DMS53 (cell line): ENCODE measurements at regions not wholly inside any gene's neighbourhood (a gene's known extent, or its start where the extent isn't known, plus 50 kb on each side); places are given as distances from the start of the nearest gene placed in this dataset.

ENCODE experiments used
- DNase-seq: peaks from one replicate; lab custom pipeline; 2025; lab: John Stamatoyannopoulos, UW

DNA sequence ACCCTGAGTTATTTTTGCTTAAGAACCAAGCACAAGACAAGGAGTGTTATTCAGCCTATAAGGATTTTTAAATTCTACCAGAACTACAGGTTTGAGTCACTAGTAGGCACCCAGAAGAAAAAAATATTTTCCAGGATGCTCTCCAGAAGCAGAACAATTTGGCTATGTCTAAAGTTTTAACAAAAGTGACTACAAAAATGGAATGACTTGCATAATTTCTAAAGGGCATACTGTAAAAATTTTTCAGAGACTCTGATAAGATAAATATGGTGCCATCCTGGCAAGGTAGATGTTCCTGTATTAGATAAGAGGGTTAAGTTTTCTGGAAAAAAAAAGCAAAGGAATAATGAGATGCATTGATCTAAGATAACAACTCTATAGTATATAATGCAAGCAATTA lies 68.6 kb upstream of the FAM9A start:
- DNase-seq = no peak

DNA sequence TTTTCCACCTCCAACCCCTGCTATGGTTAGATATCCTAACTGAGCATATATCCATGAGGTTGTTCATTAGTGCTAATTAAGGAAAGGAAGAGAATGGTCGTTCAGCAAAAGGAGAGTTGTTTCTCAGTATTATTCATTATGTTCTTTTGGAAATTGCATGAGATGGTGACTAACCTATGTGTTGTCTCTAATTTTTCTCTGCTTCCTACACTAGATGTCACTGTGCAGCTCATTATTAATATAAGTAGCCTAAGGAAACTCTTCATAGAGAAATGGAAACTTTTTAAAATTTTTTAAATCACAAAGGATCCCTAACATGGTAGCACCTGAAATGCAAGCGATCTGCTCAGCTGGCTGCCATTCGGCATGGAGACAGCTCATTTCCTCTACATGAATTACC lies 67.7 kb upstream of the FAM9A start:
- peak; percentile 13 for DNase-seq

DNA sequence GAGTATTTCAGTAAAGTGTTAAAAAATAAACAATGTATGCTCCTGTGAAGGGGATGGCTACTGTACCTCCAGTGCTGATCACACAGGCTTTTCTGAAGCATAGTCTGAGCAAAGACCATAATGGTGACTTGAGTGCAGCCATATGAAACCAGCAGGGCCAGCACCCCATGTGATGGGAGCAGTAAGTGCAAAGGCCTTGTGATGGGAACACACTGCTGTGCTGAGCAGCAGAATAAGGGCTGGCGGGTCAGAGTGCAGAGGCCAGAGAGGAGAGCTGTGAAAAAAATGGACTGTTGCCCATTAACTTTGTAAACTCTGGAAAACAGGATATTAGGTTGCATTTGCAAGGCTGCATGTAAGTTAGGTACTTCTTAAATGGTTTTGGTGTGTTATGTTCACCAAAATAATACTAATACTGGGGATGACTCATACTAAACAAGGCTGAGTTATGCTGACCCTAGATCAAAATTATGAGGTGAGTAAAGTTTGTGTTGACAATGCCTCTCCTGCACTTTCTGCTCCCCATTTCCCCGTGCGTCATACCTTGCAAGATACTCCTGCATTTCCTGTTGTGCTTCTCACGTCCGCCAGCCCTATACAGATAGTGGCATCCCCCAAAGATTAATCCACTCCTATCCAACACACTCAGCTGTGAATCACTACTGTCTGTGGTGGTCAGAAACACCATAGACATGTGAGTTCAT lies 67.0 kb upstream of the FAM9A start:
- no peak for DNase-seq

DNA sequence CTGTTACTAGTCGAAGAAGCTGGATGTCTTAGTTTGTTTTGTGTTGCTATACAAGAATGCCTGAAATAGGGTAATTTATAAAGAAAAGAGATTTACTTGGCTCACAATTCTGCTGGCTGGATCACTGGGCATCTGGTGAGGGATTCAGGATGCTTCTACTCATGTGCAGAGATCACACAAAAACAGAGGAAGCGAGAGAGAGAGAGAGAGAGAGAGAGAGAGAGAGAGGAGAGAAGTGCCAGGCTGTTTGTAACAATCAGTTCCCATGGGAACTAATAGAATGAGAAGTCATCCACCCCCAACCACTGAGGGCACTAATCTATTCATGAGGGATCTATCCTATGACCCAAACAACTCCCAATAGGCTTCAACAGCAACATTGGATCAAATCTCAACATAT lies 66.2 kb upstream of the FAM9A start:
- peak; percentile 6 for DNase-seq

DNA sequence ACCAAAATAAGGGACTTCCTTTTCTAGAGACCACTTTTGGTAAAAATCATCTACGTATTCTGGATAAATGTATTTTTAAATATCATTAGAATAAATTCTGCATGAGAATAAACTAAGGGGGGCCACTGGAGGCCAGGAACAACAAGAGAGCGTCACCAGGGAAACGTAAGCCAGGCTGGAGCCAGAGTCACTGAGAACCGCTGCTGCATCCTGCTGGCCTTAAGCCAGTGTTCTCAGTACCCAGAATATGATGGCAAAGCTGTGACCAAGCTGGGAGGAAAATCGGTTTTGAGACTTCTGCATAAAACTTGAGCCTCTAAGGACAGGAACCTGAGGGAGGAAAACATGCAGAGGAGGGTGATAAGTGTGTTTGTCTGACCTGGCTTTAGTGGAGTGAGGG lies 63.0 kb upstream of the FAM9A start:
- peak; percentile 1 for DNase-seq

DNA sequence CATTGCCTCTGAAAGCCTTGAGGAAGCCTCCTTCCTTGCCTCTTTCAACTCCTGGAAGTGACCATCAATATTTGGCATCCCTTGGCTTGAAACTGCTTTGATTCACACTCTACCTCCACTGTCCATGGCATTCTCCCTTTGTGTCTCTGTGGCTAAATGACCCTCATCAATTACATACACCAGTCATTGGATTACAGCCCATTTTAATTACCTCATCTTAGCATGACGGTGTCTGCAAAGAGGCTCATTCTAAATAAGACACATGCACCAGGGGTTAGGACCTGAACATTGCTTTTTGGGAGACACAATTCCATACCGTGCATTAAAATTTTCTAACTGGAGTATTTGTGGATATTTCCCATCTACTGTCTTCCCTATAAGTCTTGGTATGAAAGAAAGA lies 60.7 kb upstream of the FAM9A start:
- no peak for DNase-seq

DNA sequence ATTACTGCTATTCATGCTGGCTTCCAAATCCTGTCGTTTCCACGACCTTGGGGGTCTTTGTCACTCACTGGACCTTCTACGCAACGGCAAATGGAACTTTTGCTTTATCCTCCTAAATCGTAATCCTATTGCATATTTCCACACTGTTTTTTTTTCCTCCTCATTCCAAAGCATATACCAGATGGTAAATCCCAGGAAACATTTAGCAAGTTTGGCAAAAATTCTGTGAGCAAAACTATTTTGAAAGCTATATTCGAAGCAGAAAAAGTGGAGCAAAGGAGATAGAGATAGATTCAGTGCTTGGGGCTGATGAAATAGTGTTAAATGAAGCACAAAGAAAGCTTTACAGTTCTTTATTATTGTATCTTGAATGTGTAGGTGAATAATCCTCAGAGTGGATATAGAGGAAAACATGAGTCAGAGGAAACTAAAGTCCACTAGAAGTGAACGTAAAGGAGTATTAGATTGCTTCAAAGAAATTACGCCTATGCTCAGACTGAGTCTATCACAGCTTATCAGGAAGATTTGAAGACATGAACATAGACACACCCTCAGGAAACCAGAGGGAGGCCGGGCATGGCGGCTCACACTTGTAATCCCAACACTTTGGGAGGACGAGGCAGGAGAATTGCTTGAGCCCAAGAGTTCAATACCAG lies 50.2 kb upstream of the FAM9A start:
- DNase-seq = no peak
